Naive thymus-derived CD4-positive, alpha-beta T cell (primary cell): ENCODE measurements at regions not wholly inside any gene's neighbourhood (a gene's known extent, or its start where the extent isn't known, plus 50 kb on each side); places are given as distances from the start of the nearest gene placed in this dataset.
"Not testable (repeated sequence)": the region's sequence is repeated elsewhere in the genome, so short reads cannot be mapped to it uniquely, and the experiment has no call there.

Experiments used
- ATAC-seq: fragments of 150-1000 bp; cut with Tn5 transposase; 2 replicates; pipeline ENCODE4 v1.10.0; 2021; ENCODE audit warnings: mild to moderate bottlenecking, moderate library complexity
- CTCF ChIA-PET: fragments of 350-600 bp; sonication (Branson Sonifier 250); formaldehyde crosslinking; loops from one replicate; lab custom pipeline; 2021; ENCODE audit warnings: antibody characterized with exemption; lab: Charles Lee
- POLR2A ChIA-PET: fragments of 350-600 bp; sonication (Branson Sonifier 250); formaldehyde crosslinking; loops from one replicate; lab custom pipeline; 2021; ENCODE audit warnings: antibody characterized with exemption, inconsistent platforms; lab: Charles Lee
- DNase-seq, 9 donors: peaks; one replicate each; pipeline versions ENCODE4 v3.0.0 to v3.0.0-alpha.2; 2020 to 2022; ENCODE audit warnings: mixed read lengths in 1 of 9
- H3K27ac ChIP-seq: one replicate; pipeline ENCODE4 v1.7.0; 2013; ENCODE audit warnings: mild to moderate bottlenecking, low read depth, low read length, moderate library complexity
- H3K27me3 ChIP-seq, 2 donors: one replicate each; pipeline ENCODE4 v1.7.0; 2013; ENCODE audit warnings: low read length in 2 of 2, mild to moderate bottlenecking in 2 of 2, moderate library complexity in 2 of 2; ENCODE audit not compliant: control insufficient read depth in 2 of 2, insufficient read depth in 2 of 2
- H3K36me3 ChIP-seq, 3 experiments: 1 replicate in 2 of 3; 2 replicates in 1 of 3; pipeline ENCODE4 v1.7.0; 2013; ENCODE audit warnings: low read length in 3 of 3, mild to moderate bottlenecking in 3 of 3, moderate library complexity in 1 of 3; ENCODE audit not compliant: insufficient read depth in 3 of 3, control insufficient read depth in 2 of 3
- H3K4me1 ChIP-seq, 2 donors: one replicate each; pipeline ENCODE4 v1.7.0; 2013; ENCODE audit warnings: low read length in 2 of 2, mild to moderate bottlenecking in 2 of 2, moderate library complexity in 1 of 2; ENCODE audit not compliant: control insufficient read depth in 2 of 2, insufficient read depth in 2 of 2
- H3K4me3 ChIP-seq: 2 replicates; pipeline ENCODE4 v1.7.0; 2013; ENCODE audit warnings: mild to moderate bottlenecking, low read length
- H3K9me3 ChIP-seq, 3 experiments: 1 replicate in 2 of 3; 2 replicates in 1 of 3; pipeline ENCODE4 v1.7.0; 2013; ENCODE audit warnings: low read length in 3 of 3; ENCODE audit not compliant: control insufficient read depth in 2 of 3
- H3K27ac Mint-ChIP-seq, 9 donors: one replicate each; pipeline ENCODE4 v1.8.0; 2020 to 2022; ENCODE audit warnings: mixed read lengths in 9 of 9, mild to moderate bottlenecking in 8 of 9, moderate library complexity in 5 of 9, inconsistent platforms in 2 of 9
- H3K27me3 Mint-ChIP-seq, 5 donors: one replicate each; pipeline ENCODE4 v1.8.0; 2021 to 2022; ENCODE audit warnings: mixed read lengths in 5 of 5, mild to moderate bottlenecking in 1 of 5
- H3K36me3 Mint-ChIP-seq, 5 donors: one replicate each; pipeline ENCODE4 v1.8.0; 2020 to 2022; ENCODE audit warnings: mixed read lengths in 5 of 5, mild to moderate bottlenecking in 3 of 5, inconsistent platforms in 1 of 5
- H3K4me1 Mint-ChIP-seq, 7 donors: one replicate each; pipeline ENCODE4 v1.8.0; 2020 to 2022; ENCODE audit warnings: mixed read lengths in 7 of 7, mild to moderate bottlenecking in 3 of 7, inconsistent platforms in 1 of 7
- H3K4me3 Mint-ChIP-seq, 10 donors: one replicate each; pipeline ENCODE4 v1.8.0; 2020 to 2022; ENCODE audit warnings: mild to moderate bottlenecking in 10 of 10, mixed read lengths in 10 of 10, moderate library complexity in 6 of 10, inconsistent platforms in 2 of 10
- H3K9me3 Mint-ChIP-seq, 11 donors: one replicate each; pipeline ENCODE4 v1.8.0; 2020 to 2022; ENCODE audit warnings: mixed read lengths in 11 of 11, mild to moderate bottlenecking in 4 of 11, inconsistent platforms in 1 of 11, moderate library complexity in 1 of 11
- intact Hi-C, 2 donors: fragments of 100-400 bp; cut with micrococcal nuclease; formaldehyde crosslinking; loops; one replicate each; pipeline ENCODE4 v1.15.1; 2023

DNA sequence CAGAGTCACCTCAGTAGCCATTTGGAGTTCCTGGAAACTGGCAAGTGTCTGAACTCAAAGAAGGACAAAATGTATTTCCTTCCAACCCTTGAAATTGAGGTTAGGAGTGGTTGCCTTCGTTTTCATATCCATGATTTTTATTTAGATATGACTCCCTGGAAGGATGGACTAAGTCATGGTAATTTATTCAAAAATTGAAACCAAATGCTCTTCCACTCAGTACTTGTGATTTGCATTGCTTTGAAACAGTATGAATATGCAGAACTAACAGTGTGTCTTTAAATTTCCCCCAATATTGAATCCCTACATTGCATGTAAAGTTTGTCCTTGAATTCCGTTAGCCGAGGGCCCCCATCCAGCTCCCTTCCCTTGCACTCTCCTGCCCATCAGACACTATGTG lies 112.1 kb upstream of the DNAH14 start:
- Histone ChIP-seq H3K36me3 (no peaks in the 10 kb centered on the region), H3K9me3 (peaks cover 0 to 8% (median 0%) of the 10 kb centered on the region in 3 experiments), H3K4me1 (no peaks in the 10 kb centered on the region), H3K4me3 (no peak overlapping the region), H3K27me3 (no peaks in the 10 kb centered on the region), H3K27ac (no peak overlapping the region)
- peaks cover 7 to 40% (median 26%) of the 10 kb centered on the region in 5 donors for H3K27me3 Mint-ChIP-seq
- H3K9me3 Mint-ChIP-seq: peaks cover 2 to 42% (median 12%) of the 10 kb centered on the region in 11 donors
- no peak overlapping the region for H3K4me3 Mint-ChIP-seq
- no peak for DNase-seq
- peaks cover 0 to 3% (median 0%) of the 10 kb centered on the region in 5 donors for H3K36me3 Mint-ChIP-seq
- POLR2A ChIA-PET: no interaction called here
- no peak overlapping the region for H3K27ac Mint-ChIP-seq
- H3K4me1 Mint-ChIP-seq: no peaks in the 10 kb centered on the region
- intact Hi-C loops: no loop called here
- CTCF ChIA-PET: no interaction called here
- ATAC-seq: no peak

- Histone ChIP-seq H3K36me3 (no peaks in the 10 kb centered on the region), H3K4me3 (no peak overlapping the region), H3K27ac (no peak overlapping the region), H3K4me1 (no peaks in the 10 kb centered on the region), H3K27me3 (no peaks in the 10 kb centered on the region), H3K9me3 (peaks cover 0 to 8% (median 0%) of the 10 kb centered on the region in 3 experiments)
- Mint-ChIP-seq H3K9me3 (peaks cover 0 to 29% (median 15%) of the 10 kb centered on the region in 11 donors), H3K27ac (no peak overlapping the region), H3K27me3 (peaks cover 7 to 29% (median 21%) of the 10 kb centered on the region in 5 donors), H3K36me3 (no peaks in the 10 kb centered on the region), H3K4me3 (no peak overlapping the region), H3K4me1 (no peaks in the 10 kb centered on the region)
- ATAC-seq (no peak), DNase-seq (no peak)
- intact Hi-C loops: no loop called here
- ChIA-PET CTCF (no interaction called here), POLR2A (no interaction called here)
These were observed 109.6 kb upstream of the DNAH14 start for GRCh38 chr1:224819861-224820260.

DNA sequence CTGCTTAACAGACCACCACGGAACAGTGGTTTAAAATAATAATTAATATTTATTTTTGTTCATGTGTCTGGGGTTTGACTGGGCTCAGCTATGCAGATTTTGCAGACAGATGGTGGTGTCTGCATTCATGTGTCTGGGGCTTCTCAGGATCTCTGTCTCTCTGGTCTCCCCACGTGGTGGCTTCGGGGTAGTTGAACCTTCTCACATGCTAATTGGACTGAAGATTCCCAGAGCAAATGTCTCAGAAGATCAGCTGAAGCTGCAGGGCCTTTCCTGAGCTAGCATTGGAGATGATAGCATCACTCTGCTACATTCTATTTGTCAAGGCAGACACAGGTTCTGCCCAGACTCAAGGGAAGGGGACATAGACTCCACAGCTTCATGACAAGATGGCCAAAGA lies 109.1 kb upstream of the DNAH14 start:
- no peaks in the 10 kb centered on the region for H3K27me3 ChIP-seq
- H3K4me1 Mint-ChIP-seq: no peaks in the 10 kb centered on the region
- ChIA-PET CTCF (no interaction called here), POLR2A (no interaction called here)
- no peaks in the 10 kb centered on the region for H3K36me3 ChIP-seq
- no peaks in the 10 kb centered on the region for H3K36me3 Mint-ChIP-seq
- H3K9me3 ChIP-seq: peaks cover 0 to 8% (median 0%) of the 10 kb centered on the region in 3 experiments
- no peak overlapping the region for H3K27ac ChIP-seq
- DNase-seq: no peak
- ATAC-seq: no peak
- no peak overlapping the region for H3K4me3 ChIP-seq
- peaks cover 0 to 25% (median 17%) of the 10 kb centered on the region in 11 donors for H3K9me3 Mint-ChIP-seq
- H3K27me3 Mint-ChIP-seq: peaks cover 7 to 29% (median 17%) of the 10 kb centered on the region in 5 donors
- H3K27ac Mint-ChIP-seq: no peak overlapping the region
- H3K4me3 Mint-ChIP-seq: no peak overlapping the region
- intact Hi-C loops: no loop called here
- no peaks in the 10 kb centered on the region for H3K4me1 ChIP-seq

GRCh38 chr1:224821751-224822150 lies 107.7 kb upstream of the DNAH14 start:
- H3K36me3 Mint-ChIP-seq, H3K4me1 ChIP-seq, H3K27ac Mint-ChIP-seq, CTCF ChIA-PET, H3K27me3 ChIP-seq, H3K9me3 ChIP-seq, ATAC-seq, intact Hi-C loops, POLR2A ChIA-PET, H3K4me3 Mint-ChIP-seq, H3K36me3 ChIP-seq, DNase-seq, H3K27ac ChIP-seq, H3K4me3 ChIP-seq, H3K4me1 Mint-ChIP-seq: not testable (repeated sequence)
- Mint-ChIP-seq H3K9me3 (peaks cover 0 to 25% (median 17%) of the 10 kb centered on the region in 11 donors), H3K27me3 (peaks cover 7 to 39% (median 20%) of the 10 kb centered on the region in 5 donors)

DNA sequence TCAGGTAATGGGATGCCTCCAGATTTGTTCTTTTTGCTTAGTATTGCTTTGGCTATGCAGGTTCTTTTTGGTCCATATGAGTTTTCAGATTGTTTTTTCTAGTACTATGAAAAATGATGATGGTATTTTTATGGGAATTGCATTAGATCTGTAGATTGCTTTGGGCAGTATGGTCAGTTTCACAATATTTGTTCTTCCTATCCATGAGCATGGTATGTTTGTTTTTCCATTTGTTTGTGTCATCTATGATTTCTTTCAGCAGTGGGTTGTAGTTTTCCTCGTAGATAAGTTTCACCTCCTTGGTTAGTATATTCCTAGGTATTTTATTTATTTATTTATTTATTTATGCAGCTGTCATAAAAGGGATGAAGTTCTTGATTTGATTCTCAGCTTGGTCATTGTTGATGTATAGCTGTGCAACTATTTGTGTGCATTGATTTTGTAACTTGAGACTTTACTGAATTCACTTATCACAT lies 103.9 kb upstream of the DNAH14 start:
- intact Hi-C loops: no loop called here
- Mint-ChIP-seq H3K9me3 (peaks cover 0 to 25% (median 12%) of the 10 kb centered on the region in 11 donors), H3K36me3 (no peaks in the 10 kb centered on the region), H3K4me1 (peaks cover 0 to 1% (median 0%) of the 10 kb centered on the region in 7 donors), H3K27me3 (peaks cover 8 to 48% (median 37%) of the 10 kb centered on the region in 5 donors), H3K27ac (no peak overlapping the region), H3K4me3 (no peak overlapping the region)
- Histone ChIP-seq H3K9me3 (peaks cover 0 to 8% (median 0%) of the 10 kb centered on the region in 3 experiments), H3K36me3 (no peaks in the 10 kb centered on the region), H3K4me3 (no peak overlapping the region), H3K27ac (no peak overlapping the region), H3K4me1 (no peaks in the 10 kb centered on the region), H3K27me3 (no peaks in the 10 kb centered on the region)
- ATAC-seq (no peak), DNase-seq (no peak)
- ChIA-PET POLR2A (no interaction called here), CTCF (no interaction called here)

GRCh38 chr1:224828691-224829090 lies 100.8 kb upstream of the DNAH14 start:
- Mint-ChIP-seq H3K36me3 (no peaks in the 10 kb centered on the region), H3K27ac (no peak overlapping the region), H3K4me3 (no peak overlapping the region), H3K9me3 (peaks cover 2 to 22% (median 8%) of the 10 kb centered on the region in 11 donors), H3K27me3 (peaks cover 13 to 59% (median 42%) of the 10 kb centered on the region in 5 donors), H3K4me1 (peaks cover 0 to 1% (median 0%) of the 10 kb centered on the region in 7 donors)
- POLR2A ChIA-PET: no interaction called here
- ATAC-seq (no peak), DNase-seq (no peak)
- H3K27ac ChIP-seq: no peak overlapping the region
- no peaks in the 10 kb centered on the region for H3K9me3 ChIP-seq
- intact Hi-C loops: no loop called here
- H3K4me3 ChIP-seq: no peak overlapping the region
- no peaks in the 10 kb centered on the region for H3K27me3 ChIP-seq
- CTCF ChIA-PET: no interaction called here
- no peaks in the 10 kb centered on the region for H3K4me1 ChIP-seq
- H3K36me3 ChIP-seq: no peaks in the 10 kb centered on the region

DNA sequence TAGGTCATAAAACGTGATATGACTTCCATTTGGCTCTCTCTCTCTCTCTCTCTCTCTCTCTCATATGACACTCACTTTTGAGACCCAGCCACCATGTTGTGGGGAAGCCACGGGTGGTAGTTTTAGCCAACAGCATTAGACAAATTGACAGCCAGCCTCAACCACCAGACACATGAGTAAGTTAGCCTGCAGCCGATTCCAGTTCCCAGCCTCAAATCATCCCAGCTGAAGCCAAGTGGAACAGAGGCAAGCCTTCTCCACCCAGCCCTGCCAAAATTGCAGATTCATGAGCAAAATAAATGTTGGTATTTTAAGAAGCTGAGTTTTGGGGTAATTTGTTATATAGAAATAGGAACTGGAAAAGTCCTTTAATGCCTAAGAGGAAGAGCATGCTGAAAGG lies 98.0 kb upstream of the DNAH14 start:
- H3K36me3 Mint-ChIP-seq: no peaks in the 10 kb centered on the region
- POLR2A ChIA-PET: no interaction called here

More for the DNA sequence above, 98.0 kb upstream of the DNAH14 start:
- Mint-ChIP-seq H3K27ac (no peak overlapping the region), H3K27me3 (peaks cover 13 to 44% (median 34%) of the 10 kb centered on the region in 5 donors), H3K4me1 (peaks cover 0 to 1% (median 0%) of the 10 kb centered on the region in 7 donors), H3K4me3 (no peak overlapping the region), H3K9me3 (peaks cover 0 to 33% (median 4%) of the 10 kb centered on the region in 11 donors)
- Histone ChIP-seq H3K4me3 (no peak overlapping the region), H3K27ac (no peak overlapping the region), H3K27me3 (no peaks in the 10 kb centered on the region), H3K36me3 (no peaks in the 10 kb centered on the region), H3K4me1 (no peaks in the 10 kb centered on the region), H3K9me3 (no peaks in the 10 kb centered on the region)
- no peak for DNase-seq
- ATAC-seq: no peak
- CTCF ChIA-PET: no interaction called here
- intact Hi-C loops: no loop called here
